NCI-H2107 treated with DMSO at 0.1 percent for 48 hours (cell line): ENCODE measurements at regions not wholly inside any gene's neighbourhood (a gene's known extent, or its start where the extent isn't known, plus 50 kb on each side); places are given as distances from the start of the nearest gene placed in this dataset.
"Not testable (repeated sequence)": the region's sequence is repeated elsewhere in the genome, so short reads cannot be mapped to it uniquely, and the experiment has no call there.

ENCODE experiments used
- DNase-seq: peaks from one replicate; lab custom pipeline; 2025; ENCODE audit not compliant: unreplicated experiment; lab: John Stamatoyannopoulos, UW

DNA sequence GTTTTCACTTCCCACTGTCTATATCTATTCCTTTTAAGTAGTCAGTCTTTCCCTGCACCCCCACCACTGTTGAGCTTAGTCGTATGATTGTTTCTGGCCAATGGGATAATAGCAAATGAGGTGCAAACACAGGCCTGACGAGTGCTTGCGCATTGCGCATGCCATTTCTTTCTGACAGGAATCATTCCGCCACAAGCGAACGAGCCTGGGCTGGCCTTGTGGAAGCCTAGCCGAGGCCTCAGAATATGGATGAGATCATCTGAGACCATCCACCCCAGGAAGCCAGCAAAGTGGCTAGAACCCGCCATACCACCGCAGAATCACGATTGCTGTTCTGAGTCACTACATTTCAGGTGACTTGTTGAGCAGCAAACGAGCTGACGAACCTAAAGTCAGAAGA is 52.2 kb upstream of the PRL start:
- no peak for DNase-seq

GRCh38 chr6:22349528-22349927 is 52.7 kb upstream of the PRL start:
- no peak for DNase-seq

GRCh38 chr6:22350109-22350508 is 53.3 kb upstream of the PRL start:
- no peak for DNase-seq

- no peak for DNase-seq
These were observed 56.3 kb upstream of the PRL start for GRCh38 chr6:22353101-22353500.

DNA sequence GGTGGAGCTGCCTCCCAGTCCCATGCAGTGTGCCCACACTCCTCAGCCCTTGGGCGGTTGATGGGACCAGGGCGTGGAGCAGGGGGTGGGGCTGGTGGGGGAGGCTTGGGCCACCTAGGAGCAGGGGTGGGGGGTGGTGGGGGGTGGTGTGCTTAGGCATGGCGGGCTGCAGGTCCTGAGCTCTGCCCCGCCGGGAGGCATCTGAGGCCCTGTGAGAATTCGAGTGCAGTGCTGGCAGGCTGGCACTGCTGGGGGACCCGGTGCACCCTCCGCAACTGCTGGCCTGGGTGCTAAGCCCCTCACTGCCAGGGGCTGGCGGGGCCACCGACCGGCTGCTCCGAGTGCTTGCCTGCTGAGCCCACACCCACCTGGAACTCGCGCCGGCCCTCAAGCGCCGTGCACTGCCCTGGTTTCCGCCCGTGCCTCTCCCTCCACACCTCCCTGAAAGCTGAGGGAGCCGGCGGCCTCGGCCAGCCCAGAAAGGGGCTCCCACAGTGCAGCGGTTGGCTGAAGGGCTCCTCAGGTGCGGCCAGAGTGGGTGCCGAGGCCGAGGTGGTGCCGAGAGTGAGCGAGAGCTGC is 59.6 kb upstream of the PRL start:
- no peak for DNase-seq

GRCh38 chr6:22357724-22358189 is 60.9 kb upstream of the PRL start:
- DNase-seq: no peak

DNA sequence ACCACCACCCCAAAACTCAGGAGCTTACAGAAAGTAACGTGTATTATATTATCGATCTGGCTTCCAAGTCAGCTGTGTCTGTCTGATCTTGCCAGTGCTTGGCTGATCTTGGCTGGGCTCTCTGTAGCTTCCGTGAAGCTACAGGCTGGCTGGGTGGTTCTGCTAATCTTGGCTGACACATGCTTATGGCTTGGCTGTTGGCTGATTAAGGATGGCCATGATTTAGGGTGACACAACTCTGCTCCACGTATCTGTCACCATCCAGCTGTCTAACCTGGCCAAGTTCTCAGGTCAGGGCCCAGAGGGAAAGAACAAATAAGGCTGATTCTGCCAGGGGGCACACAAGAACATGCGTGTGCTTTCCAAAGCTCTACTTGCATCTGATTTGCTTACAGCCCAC is 64.7 kb upstream of the PRL start:
- DNase-seq: no peak

- DNase-seq: peak; percentile 31
These were observed 65.5 kb upstream of the PRL start for GRCh38 chr6:22362361-22362760.

- peak; percentile 3 for DNase-seq
These were observed 66.4 kb upstream of the PRL start for GRCh38 chr6:22363166-22363713.

DNA sequence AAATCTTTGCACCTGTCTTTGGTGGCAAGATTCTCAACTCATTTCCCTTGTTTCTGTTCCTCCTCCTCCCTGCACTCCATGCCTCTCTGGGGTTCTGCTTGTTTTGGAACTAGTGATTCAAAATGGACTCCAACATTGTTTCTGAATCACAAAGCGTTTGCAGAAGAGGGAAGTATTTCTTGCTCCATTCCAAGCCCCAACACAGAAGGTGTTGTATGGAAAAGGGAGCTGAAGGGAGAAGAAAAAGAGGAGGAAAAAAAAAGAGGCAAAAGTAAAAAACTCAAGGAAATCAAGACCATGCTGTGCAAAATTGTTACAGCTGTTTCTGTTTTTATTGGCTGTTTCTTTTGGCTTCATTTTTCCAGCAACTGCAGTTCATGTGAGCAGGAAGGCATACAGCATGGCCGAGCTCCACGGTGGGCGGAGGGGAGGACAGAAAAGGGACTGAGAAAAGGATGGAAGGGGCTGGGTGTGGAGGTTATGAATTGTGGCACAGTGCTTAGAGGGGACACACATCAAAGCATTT is 66.9 kb upstream of the PRL start:
- no peak for DNase-seq

GRCh38 chr6:22364306-22364705 is 67.5 kb upstream of the PRL start:
- DNase-seq: no peak

DNA sequence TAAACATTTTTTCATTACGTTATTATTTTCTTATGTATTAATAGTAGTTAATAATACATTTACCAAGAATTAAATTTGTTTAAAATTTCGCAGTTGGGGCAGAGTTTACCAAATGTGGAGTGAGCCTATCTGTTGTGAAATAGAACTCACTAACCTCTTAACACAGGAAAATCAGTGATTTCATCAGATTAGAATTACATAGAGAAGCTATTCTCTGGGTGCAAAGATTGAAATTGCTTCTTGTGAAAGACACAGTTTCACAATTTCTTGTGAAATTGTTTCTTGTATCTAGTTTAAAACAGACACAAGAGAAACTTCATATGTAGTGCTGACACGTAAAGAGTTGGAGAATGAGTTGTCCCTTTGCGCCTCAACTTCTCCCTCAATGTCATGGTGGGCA is 69.4 kb upstream of the PRL start:
- no peak for DNase-seq

- DNase-seq: no peak
These were observed 70.5 kb upstream of the PRL start for GRCh38 chr6:22367346-22367745.

DNA sequence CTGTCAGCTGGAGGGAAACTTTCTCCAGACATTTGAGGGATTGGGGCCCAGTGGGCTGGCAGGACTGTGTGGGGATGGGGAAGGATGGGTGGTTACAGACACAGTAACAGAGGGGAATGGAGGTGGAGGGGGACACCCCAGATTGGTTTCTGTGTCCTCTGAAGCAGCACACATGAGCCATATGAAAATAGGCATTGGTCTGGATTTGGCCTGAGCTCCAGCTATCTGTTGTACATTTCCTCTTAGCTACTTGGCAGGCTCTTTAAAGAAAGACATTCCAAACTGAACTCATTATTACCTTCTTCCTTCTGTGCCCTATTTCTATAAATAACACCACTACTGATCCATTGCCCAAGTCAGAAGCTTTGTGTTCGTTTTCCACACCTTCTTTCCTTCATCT is 72.0 kb upstream of the PRL start:
- DNase-seq: no peak

GRCh38 chr6:22372922-22373321 is 76.1 kb upstream of the PRL start:
- no peak for DNase-seq

- not testable (repeated sequence) for DNase-seq
These were observed 78.1 kb upstream of the PRL start for GRCh38 chr6:22374950-22375349.

DNA sequence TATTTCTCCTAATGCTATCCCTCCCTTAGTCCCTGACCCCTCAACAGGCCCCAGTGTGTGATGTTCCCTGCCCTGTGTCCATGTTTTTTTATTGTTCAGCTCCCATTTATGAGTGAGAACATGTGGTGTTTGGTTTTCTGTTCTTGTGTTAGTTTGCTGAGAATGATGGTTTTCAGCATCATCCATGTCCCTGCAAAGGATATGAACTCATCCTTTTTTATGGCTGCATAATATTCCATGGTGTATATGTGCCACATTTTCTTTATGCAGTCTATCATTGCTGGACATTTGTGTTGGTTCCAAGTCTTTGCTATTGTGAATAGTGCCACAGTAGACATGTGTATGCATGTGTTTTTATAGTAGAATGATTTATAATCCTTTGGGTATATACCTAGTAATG is 79.5 kb upstream of the PRL start:
- DNase-seq: not testable (repeated sequence)

DNA sequence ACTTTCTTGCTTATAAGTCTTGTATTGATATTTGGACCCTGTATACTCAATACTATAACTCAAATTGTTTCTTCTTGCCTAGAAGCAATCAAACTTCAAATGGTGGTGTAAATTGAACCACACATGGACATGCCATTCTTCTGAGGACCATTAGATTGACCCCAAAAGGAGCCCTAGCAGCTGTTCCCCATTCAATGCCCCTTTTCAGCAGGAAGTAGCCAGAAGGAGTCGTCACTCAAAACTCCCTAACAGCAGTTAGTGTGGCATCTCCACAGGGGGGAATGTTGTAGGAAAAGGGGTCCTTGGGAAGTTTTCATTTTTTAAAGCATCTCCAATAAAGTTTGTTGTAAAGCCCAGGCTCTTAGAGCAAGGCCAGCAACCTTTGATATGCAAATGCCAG is 81.7 kb upstream of the PRL start:
- not testable (repeated sequence) for DNase-seq

DNA sequence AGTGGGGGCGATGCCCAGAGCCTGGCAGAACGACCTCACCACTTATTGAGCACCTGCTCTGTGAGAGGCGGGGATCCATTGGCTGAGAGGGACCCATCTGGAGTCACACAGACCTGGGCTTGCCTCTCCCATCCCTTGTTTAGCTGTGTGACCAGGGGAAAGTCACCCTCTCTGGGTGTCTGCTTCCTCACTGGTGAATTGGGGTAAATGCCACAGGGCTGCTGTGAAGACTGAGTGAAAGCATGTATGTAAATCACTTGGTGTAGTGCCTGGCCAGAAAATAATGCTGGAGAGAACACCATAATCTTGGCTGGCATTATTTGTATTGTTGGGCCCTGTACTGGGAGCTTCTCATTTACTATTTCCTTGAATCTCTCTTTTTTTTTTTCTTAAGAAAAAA is 83.4 kb upstream of the PRL start:
- no peak for DNase-seq

- no peak for DNase-seq
These were observed 85.2 kb upstream of the PRL start for GRCh38 chr6:22381845-22382544.

- no peak for DNase-seq
These were observed 86.2 kb upstream of the PRL start for GRCh38 chr6:22383016-22383415.

- no peak for DNase-seq
These were observed 95.9 kb upstream of the PRL start for GRCh38 chr6:22392711-22393110.
